ENCODE measurements at regions not wholly inside any gene's neighbourhood (a gene's known extent, or its start where the extent isn't known, plus 50 kb on each side); places are given as distances from the start of the nearest gene placed in this dataset.

- no peak for FAIRE-seq
- DNase-seq (ENCODE audit: low spot score) = no peak
Observed at GRCh38 chr10:21068026-21068656, 171.0 kb upstream of the NEBL start.

- no peak for FAIRE-seq
- no peak for DNase-seq (ENCODE audit: low spot score)
Observed at GRCh38 chr10:21065621-21066248, 168.6 kb upstream of the NEBL start.

DNA sequence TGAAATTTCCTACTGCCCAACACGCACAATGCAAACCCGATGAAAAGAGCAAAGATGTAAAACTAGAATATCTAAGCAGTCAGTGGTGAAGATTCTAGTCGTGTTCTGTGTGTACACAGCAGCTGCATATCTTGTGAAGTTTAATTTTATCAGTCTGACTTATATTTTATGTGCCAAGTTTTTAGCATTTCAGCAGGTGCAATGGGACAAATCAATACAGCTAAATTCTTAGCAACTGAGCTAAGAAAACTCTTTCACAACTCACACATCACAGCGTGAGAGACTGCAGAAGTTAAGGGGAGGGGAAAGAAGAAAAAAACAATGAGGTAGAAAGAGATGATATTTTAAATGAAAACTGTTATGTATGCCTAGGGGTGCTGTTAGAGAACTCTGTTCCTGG lies 164.9 kb upstream of the NEBL start:
- DNase-seq (ENCODE audit: low spot score) (no peak), FAIRE-seq (no peak)

- no peak for DNase-seq (ENCODE audit: low spot score)
- peak; percentile 78 for FAIRE-seq
Observed at GRCh38 chr10:21061184-21061583, 164.1 kb upstream of the NEBL start.

- no peak for DNase-seq (ENCODE audit: low spot score)
- FAIRE-seq = no peak
Observed at GRCh38 chr10:21060626-21061025, 163.5 kb upstream of the NEBL start.

DNA sequence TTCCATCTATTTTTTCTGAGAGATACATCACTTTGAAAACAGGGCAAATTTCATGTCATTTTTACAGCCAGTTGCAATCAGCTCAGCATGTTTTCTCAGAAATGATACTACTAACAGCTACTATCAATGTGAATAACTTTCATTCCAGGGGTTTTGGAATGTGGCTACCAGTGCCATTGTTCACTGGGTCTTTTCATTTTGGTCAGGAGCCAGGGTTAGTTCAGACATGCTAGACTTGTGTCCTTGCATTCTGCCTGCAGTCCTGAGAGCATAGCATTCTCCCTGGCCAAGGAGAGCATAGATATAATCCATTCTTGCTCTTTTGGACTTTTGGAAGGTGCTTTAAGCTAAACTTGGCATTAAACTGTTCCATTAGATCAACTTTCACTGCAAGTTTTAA lies 160.9 kb upstream of the NEBL start:
- DNase-seq (ENCODE audit: low spot score) (no peak), FAIRE-seq (no peak)

DNA sequence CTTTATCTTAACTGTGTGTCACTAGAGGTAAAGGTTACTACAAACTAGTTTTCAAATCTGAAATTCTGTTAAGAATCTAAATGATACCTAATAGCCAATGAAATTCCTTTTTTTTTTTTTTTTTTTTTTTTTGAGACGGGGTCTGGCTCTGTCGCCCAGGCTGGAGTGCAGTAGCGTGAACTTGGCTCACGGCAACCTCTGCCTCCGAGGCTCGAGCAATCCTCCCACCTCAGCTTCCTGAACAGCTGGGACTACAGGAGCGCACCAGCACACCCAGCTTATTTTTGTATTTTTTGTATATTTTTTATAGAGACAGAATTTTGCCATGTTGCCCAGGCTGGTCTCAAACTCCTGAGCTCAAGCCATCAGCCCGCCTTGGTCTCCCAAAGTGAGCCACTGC lies 160.3 kb upstream of the NEBL start:
- FAIRE-seq (no peak), DNase-seq (ENCODE audit: low spot score) (no peak)

- no peak for DNase-seq (ENCODE audit: low spot score)
- FAIRE-seq = no peak
Observed at GRCh38 chr10:21056461-21056860, 159.3 kb upstream of the NEBL start.

GRCh38 chr10:21055339-21056135 lies 158.4 kb upstream of the NEBL start:
- no peak for FAIRE-seq

DNA sequence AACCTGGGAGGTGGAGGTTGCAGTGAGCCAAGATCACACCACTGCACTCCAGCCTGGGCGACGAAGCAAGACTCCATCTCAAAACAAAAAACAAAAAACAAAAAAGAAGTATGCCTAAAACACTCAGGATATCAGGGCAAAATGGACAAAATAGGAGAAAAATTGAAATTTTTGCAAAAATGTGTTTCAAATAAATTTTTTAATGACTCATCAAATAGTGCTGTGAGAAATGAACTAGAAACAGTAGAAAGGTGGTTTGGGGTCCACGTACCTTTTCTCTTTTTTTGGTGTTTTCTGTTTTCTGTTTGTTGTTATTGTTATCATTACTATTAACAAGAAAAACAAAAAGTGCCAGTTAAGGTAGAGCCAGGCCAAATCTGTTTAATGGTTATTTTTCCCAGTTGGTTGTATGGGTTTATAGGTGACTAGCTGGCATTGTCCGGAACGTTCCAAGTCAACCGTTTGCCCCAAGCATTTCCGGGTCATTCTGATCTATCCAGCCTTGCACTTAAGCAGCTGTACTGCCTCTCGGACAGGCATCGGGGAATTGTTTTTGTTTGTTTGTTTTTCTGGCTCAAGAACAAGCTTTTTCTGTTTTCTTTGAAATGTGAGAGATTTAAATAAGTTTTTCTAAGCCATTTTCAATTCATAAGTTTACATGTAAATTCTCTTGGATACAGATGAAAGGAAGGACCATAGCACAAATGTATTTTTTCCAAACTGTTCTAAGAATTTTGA lies 157.0 kb upstream of the NEBL start:
- DNase-seq (ENCODE audit: low spot score) (no peak), FAIRE-seq (no peak)

More at GRCh38 chr10:21055339-21056135, 158.4 kb upstream of the NEBL start:
- DNase-seq (ENCODE audit: low spot score) = no peak

DNA sequence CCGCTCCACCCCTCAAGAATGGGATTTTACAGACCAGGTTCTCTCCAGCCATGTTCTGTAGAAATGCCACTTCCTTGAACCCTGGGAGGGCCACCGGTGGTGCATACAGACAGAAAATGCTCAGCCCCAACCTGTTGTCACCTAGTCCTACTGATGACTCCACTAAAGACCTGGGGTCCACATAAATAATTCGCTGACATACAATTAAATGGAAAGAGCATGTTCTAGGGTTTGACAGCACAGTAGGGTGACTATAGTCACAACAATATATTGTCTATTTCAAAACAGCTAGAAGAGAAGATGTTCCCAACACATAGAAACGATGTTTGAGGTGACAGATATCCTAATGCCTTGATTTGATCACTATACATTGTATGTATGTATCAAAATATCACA lies 155.6 kb upstream of the NEBL start:
- FAIRE-seq (no peak), DNase-seq (ENCODE audit: low spot score) (no peak)

- DNase-seq (ENCODE audit: low spot score) (no peak), FAIRE-seq (no peak)
Observed at GRCh38 chr10:21052072-21052708, 155.1 kb upstream of the NEBL start.

GRCh38 chr10:21049482-21049881 lies 152.4 kb upstream of the NEBL start:
- FAIRE-seq (no peak), DNase-seq (ENCODE audit: low spot score) (no peak)

GRCh38 chr10:21048068-21048467 lies 151.0 kb upstream of the NEBL start:
- DNase-seq (ENCODE audit: low spot score) = no peak
- no peak for FAIRE-seq

- no peak for FAIRE-seq
- peak; percentile 13 for DNase-seq (ENCODE audit: low spot score)
Observed at GRCh38 chr10:21047511-21047910, 150.4 kb upstream of the NEBL start.

- no peak for DNase-seq (ENCODE audit: low spot score)
- no peak for FAIRE-seq
Observed at GRCh38 chr10:21047096-21047495, 150.0 kb upstream of the NEBL start.

- FAIRE-seq (no peak), DNase-seq (ENCODE audit: low spot score) (no peak)
Observed at GRCh38 chr10:21043044-21043443, 145.9 kb upstream of the NEBL start.

- DNase-seq (ENCODE audit: low spot score) (no peak), FAIRE-seq (no peak)
Observed at GRCh38 chr10:21042536-21042935, 145.4 kb upstream of the NEBL start.

- DNase-seq (ENCODE audit: low spot score) (no peak), FAIRE-seq (no peak)
Observed at GRCh38 chr10:21041763-21042458, 144.8 kb upstream of the NEBL start.

DNA sequence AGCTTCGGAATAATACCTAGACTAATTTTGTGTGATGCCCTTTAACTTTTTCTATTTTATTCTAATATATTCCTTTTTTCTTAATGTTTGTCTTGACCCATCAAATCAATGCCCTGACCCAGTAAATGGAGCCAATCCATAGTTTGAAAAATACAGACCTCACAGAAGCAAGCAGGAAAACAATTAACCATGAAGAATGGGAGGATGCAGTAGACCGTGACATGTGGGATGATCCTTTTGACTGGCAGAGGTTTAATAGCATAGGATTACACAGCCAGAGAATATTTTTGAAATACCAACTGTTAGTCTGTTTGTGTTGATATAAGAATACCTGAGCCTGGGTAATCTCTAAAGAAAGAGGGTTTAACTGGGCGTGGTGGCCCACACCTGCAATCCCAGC lies 142.6 kb upstream of the NEBL start:
- peak; percentile 24 for FAIRE-seq
- no peak for DNase-seq (ENCODE audit: low spot score)

DNA sequence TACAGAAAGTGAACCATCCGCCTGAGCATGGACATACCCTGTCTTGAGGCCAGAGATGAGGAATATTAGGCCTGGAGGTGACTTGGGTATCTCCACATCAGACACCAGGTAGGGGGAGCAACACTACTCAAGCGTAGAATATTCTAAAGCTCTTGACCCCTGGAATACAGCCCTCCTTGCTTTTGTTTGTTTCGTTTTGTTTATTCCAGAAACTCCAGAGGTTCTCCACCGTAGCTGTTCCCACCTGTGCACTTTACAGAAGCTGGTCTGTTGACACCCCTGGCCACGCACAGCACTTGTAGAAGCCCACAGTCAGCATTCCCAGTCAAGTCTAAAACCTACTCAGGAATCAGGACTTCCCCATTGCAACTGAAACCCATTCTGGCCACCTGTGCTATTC lies 139.6 kb upstream of the NEBL start:
- FAIRE-seq (no peak), DNase-seq (ENCODE audit: low spot score) (no peak)
